ENCODE measurements at regions not wholly inside any gene's neighbourhood (a gene's known extent, or its start where the extent isn't known, plus 50 kb on each side); places are given as distances from the start of the nearest gene placed in this dataset.

- TF ChIP-seq POLR2AphosphoS5 (IDR thresholded peaks at IDR 0.05; ENCODE audit: insufficient read depth, low read depth, low read length), result no peak
- TF ChIP-seq CTCF (IDR thresholded peaks at IDR 0.05; ENCODE audit: extremely low read depth in 1 of 2, insufficient read depth in 1 of 2, low read depth in 1 of 2, low read length in 2 of 2), result no peak
- TF ChIP-seq POLR2A (IDR thresholded peaks at IDR 0.05; ENCODE audit: low read depth, low read length), result no peak
- TF ChIP-seq MAX (IDR thresholded peaks at IDR 0.05; ENCODE audit: insufficient read depth, insufficient read length), result no peak
- TF ChIP-seq EZH2 (IDR thresholded peaks at IDR 0.05; ENCODE audit: borderline replicate concordance, low read depth, low read length, severe bottlenecking), result no peak
- no peak for TF ChIP-seq GATA2 (IDR thresholded peaks at IDR 0.05; ENCODE audit: insufficient read depth, insufficient read length, low read depth, low read length)
- peak; percentile 42 for TF ChIP-seq FOS (IDR thresholded peaks at IDR 0.05; ENCODE audit: borderline replicate concordance, insufficient read depth, low read length)
Measured at GRCh38 chr4:111991797-111992196, 153.5 kb upstream of the FAM241A start.

Data from endothelial cell of umbilical vein (primary cell).